Common myeloid progenitor, CD34-positive (primary cell): ENCODE measurements at regions not wholly inside any gene's neighbourhood (a gene's known extent, or its start where the extent isn't known, plus 50 kb on each side); places are given as distances from the start of the nearest gene placed in this dataset.
A peak's percentile ranks its signal among the peaks of the same experiment; 100 is the strongest.

Source experiments
- CTCF ChIA-PET: fragments of 350-600 bp; sonication (Branson Sonifier 250); formaldehyde crosslinking; loops from one replicate; lab custom pipeline; 2021; ENCODE audit warnings: antibody characterized with exemption; lab: Charles Lee
- POLR2A ChIA-PET: fragments of 350-600 bp; sonication (Branson Sonifier 250); formaldehyde crosslinking; loops from one replicate; lab custom pipeline; 2021; ENCODE audit warnings: antibody characterized with exemption; lab: Charles Lee
- DNase-seq, 3 donors: peaks; one replicate each; pipeline versions ENCODE4 v3.0.0 to v3.0.0-alpha.2; 2013
- H3K27ac ChIP-seq, 2 experiments: 1 replicate in 1 of 2; 2 replicates in 1 of 2; pipeline ENCODE4 v1.7.0; 2013; ENCODE audit warnings: inconsistent platforms in 2 of 2, low read length in 2 of 2, mild to moderate bottlenecking in 2 of 2, low read depth in 1 of 2, moderate library complexity in 1 of 2; ENCODE audit not compliant: severe bottlenecking in 2 of 2, insufficient read depth in 1 of 2, poor library complexity in 1 of 2
- H3K27me3 ChIP-seq, 5 experiments: replicated peaks in 2 of 5; 1 replicate in 3 of 5; 2 replicates in 2 of 5; pipeline versions ENCODE4 v1.6.1 to v1.7.0; 2013; ENCODE audit warnings: low read length in 4 of 5, mild to moderate bottlenecking in 2 of 5, moderate library complexity in 2 of 5, inconsistent platforms in 1 of 5; ENCODE audit not compliant: insufficient read depth in 5 of 5, control insufficient read depth in 4 of 5
- H3K36me3 ChIP-seq, 4 experiments: 1 replicate in 2 of 4; 2 replicates in 2 of 4; pipeline versions ENCODE4 v1.6.1 to v1.7.0; 2013; ENCODE audit warnings: low read length in 3 of 4, control low read depth in 1 of 4, mild to moderate bottlenecking in 1 of 4; ENCODE audit not compliant: control insufficient read depth in 4 of 4, insufficient read depth in 4 of 4
- H3K4me1 ChIP-seq, 4 experiments: 1 replicate in 3 of 4; 2 replicates in 1 of 4; pipeline versions ENCODE4 v1.6.1 to v1.7.1; 2013; ENCODE audit warnings: low read length in 3 of 4, mild to moderate bottlenecking in 3 of 4, control low read depth in 1 of 4, inconsistent platforms in 1 of 4, moderate library complexity in 1 of 4; ENCODE audit not compliant: control insufficient read depth in 4 of 4, insufficient read depth in 4 of 4; ENCODE audit errors: control extremely low read depth in 1 of 4
- H3K4me3 ChIP-seq, 7 experiments: 1 replicate in 4 of 7; 2 replicates in 3 of 7; pipeline versions ENCODE4 v1.5.1 to v1.7.0; 2013; ENCODE audit warnings: mild to moderate bottlenecking in 7 of 7, low read length in 6 of 7, moderate library complexity in 6 of 7, inconsistent platforms in 2 of 7, low read depth in 2 of 7, control low read depth in 1 of 7; ENCODE audit not compliant: insufficient read depth in 4 of 7, control insufficient read depth in 1 of 7; ENCODE audit errors: extremely low read depth in 1 of 7
- H3K9me3 ChIP-seq, 5 experiments: 1 replicate in 4 of 5; 2 replicates in 1 of 5; pipeline versions ENCODE4 v1.6.1 to v1.7.1; 2013; ENCODE audit warnings: low read length in 4 of 5, mild to moderate bottlenecking in 2 of 5, inconsistent platforms in 1 of 5, low read depth in 1 of 5, moderate library complexity in 1 of 5; ENCODE audit not compliant: control insufficient read depth in 4 of 5, insufficient read depth in 2 of 5; ENCODE audit errors: control extremely low read depth in 1 of 5
- WGBS: methylation state at CpG from one replicate; pipeline ENCODE4 v1.1.5; 2013; ENCODE audit not compliant: insufficient coverage; 5-methylcytosine and 5-hydroxymethylcytosine counted together

- DNase-seq = no peak
- POLR2A ChIA-PET = no interaction called here
- Histone ChIP-seq H3K27ac (peak overlapping the region in 1 of 2 experiments; percentile 38), H3K36me3 (no peaks in the 10 kb centered on the region), H3K4me1 (peaks cover 16 to 47% (median 39%) of the 10 kb centered on the region in 4 experiments), H3K4me3 (no peak overlapping the region), H3K9me3 (no peaks in the 10 kb centered on the region), H3K27me3 (no peaks in the 10 kb centered on the region)
- CTCF ChIA-PET = interaction anchor here (1.2 to 2.6 kb wide), 5 partner anchors 9 to 144 kb away, joined by 3 to 9 read pairs (median 4); partner anchors contain the start of gene ITGA4
- no CpG with 5 or more reads among the region's 1 CpG for WGBS
Observed at GRCh38 chr2:181313845-181314244, 143.3 kb upstream of the ITGA4 start.

- no peak for DNase-seq
- CTCF ChIA-PET = interaction anchor here (0.7 to 2.6 kb wide), 5 partner anchors 10 to 143 kb away, joined by 3 to 9 read pairs (median 4); partner anchors contain the start of gene ITGA4
- no peaks in the 10 kb centered on the region for H3K9me3 ChIP-seq
- POLR2A ChIA-PET = no interaction called here
- H3K27me3 ChIP-seq = no peaks in the 10 kb centered on the region
- peak overlapping the region in 1 of 2 experiments; percentile 38 for H3K27ac ChIP-seq
- H3K4me1 ChIP-seq = peaks cover 15 to 42% (median 34%) of the 10 kb centered on the region in 4 experiments
- no peaks in the 10 kb centered on the region for H3K36me3 ChIP-seq
- no peak overlapping the region for H3K4me3 ChIP-seq
Observed at GRCh38 chr2:181314551-181314950, 142.6 kb upstream of the ITGA4 start.

DNA sequence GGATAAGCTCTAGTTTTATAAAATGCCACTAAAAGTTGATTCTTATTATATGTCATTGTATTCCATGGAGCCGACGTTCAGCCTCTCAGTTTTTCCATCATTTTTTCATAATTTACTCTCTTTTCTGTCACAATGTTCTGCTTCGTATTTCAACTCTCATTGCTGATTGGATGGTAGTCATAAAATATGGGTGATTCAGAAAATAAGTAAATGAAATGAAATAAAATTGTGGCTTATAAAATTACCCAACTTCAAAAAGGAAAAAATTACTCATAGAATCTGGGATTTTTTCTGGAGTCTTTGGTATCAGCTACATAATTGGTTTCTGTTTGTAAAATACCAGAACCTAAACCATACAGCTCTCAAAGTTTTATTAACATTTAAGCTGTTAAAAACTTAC is 139.7 kb upstream of the ITGA4 start:
- CTCF ChIA-PET = interaction anchor here (1.2 to 2.1 kb wide), 2 partner anchors 9 to 32 kb away, joined by 3 to 7 read pairs; no protein-coding TSS in a partner anchor
- Histone ChIP-seq H3K4me3 (no peak overlapping the region), H3K9me3 (no peaks in the 10 kb centered on the region), H3K27ac (no peak overlapping the region), H3K4me1 (peaks cover 2 to 19% (median 14%) of the 10 kb centered on the region in 4 experiments), H3K36me3 (no peaks in the 10 kb centered on the region), H3K27me3 (no peaks in the 10 kb centered on the region)
- DNase-seq = no peak
- POLR2A ChIA-PET = no interaction called here
- no CpG with 5 or more reads among the region's 3 CpGs for WGBS

DNA sequence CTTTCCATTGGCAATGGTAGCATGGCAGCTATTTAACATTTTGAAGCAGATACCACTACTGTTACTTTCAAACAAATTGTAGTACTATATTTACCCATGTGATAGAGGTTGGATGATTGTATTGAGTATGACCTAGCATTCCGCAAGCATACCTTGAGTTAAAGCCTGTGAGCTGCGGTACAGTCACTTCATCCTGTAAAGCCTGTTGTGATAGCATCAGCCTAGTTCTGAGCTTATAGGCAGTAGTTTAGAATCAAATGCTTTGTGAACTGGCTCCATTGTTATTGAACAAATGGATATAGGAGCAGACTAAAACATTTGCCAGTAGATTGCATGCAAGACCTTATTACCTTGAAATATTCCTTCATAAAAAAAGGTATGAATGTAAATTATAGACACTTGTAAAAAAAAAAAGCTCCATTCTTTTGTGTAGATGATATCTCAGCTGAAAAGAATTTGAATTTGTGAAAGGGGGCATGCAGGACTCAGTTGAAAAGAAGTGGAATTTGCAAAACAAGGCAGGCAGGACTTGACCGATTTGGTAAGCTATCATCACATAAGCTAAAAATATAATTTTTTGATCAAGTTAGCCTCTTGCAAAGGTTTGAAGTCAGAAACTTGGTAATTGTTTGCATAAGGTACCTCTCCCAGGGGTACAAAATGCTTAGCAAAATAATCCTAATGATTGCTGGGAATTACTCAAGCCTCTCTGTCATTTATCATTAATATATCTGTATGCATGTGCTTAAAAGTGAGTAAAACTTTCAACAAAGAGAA is 138.5 kb upstream of the ITGA4 start:
- no peak overlapping the region for H3K4me3 ChIP-seq
- ChIA-PET CTCF (interaction anchor here (0.8 to 2.7 kb wide), 4 partner anchors 8 to 31 kb away, joined by 3 to 10 read pairs (median 5); no protein-coding TSS in a partner anchor), POLR2A (interaction anchor here (0.6 to 1.1 kb wide), 3 partner anchors 8 to 62 kb away, joined by 3 read pairs; no protein-coding TSS in a partner anchor)
- 100% methylated on average over 2 of the region's 3 CpGs for WGBS
- H3K4me1 ChIP-seq = peaks cover 0 to 10% (median 8%) of the 10 kb centered on the region in 4 experiments
- DNase-seq = no peak
- H3K36me3 ChIP-seq = no peaks in the 10 kb centered on the region
- H3K27me3 ChIP-seq = no peaks in the 10 kb centered on the region
- no peaks in the 10 kb centered on the region for H3K9me3 ChIP-seq
- no peak overlapping the region for H3K27ac ChIP-seq

GRCh38 chr2:181319286-181319685 is 137.9 kb upstream of the ITGA4 start:
- H3K27me3 ChIP-seq = no peaks in the 10 kb centered on the region
- POLR2A ChIA-PET = interaction anchor here (0.5 to 0.7 kb wide), 3 partner anchors 17 to 61 kb away, joined by 3 read pairs; no protein-coding TSS in a partner anchor
- CTCF ChIA-PET = interaction anchor here (0.8 to 2.7 kb wide), 3 partner anchors 8 to 15 kb away, joined by 3 to 10 read pairs (median 7); no protein-coding TSS in a partner anchor
- H3K4me1 ChIP-seq = peaks cover 0 to 4% (median 3%) of the 10 kb centered on the region in 4 experiments
- no peak for DNase-seq
- H3K4me3 ChIP-seq = no peak overlapping the region
- no peak overlapping the region for H3K27ac ChIP-seq
- no peaks in the 10 kb centered on the region for H3K36me3 ChIP-seq
- no peaks in the 10 kb centered on the region for H3K9me3 ChIP-seq

GRCh38 chr2:181320638-181321037 is 136.5 kb upstream of the ITGA4 start:
- H3K27ac ChIP-seq = no peak overlapping the region
- no peak for DNase-seq
- no peaks in the 10 kb centered on the region for H3K9me3 ChIP-seq
- no peaks in the 10 kb centered on the region for H3K36me3 ChIP-seq
- ChIA-PET CTCF (interaction anchor here (0.6 to 2.7 kb wide), 4 partner anchors 9 to 78 kb away, joined by 3 to 10 read pairs (median 4); no protein-coding TSS in a partner anchor), POLR2A (no interaction called here)
- H3K4me3 ChIP-seq = no peak overlapping the region
- no peaks in the 10 kb centered on the region for H3K27me3 ChIP-seq
- peaks cover 0 to 3% (median 0%) of the 10 kb centered on the region in 4 experiments for H3K4me1 ChIP-seq
- WGBS = 100% methylated on average over 1 of the region's 2 CpGs

GRCh38 chr2:181324912-181325311 is 132.3 kb upstream of the ITGA4 start:
- ChIA-PET POLR2A (no interaction called here), CTCF (interaction anchor here (0.9 to 1.2 kb wide), 3 partner anchors 12 to 17 kb away, joined by 3 read pairs; no protein-coding TSS in a partner anchor)
- Histone ChIP-seq H3K36me3 (no peaks in the 10 kb centered on the region), H3K27me3 (no peaks in the 10 kb centered on the region), H3K4me1 (peaks cover 0 to 10% (median 4%) of the 10 kb centered on the region in 4 experiments), H3K4me3 (no peak overlapping the region), H3K27ac (no peak overlapping the region), H3K9me3 (peaks cover 0 to 6% (median 0%) of the 10 kb centered on the region in 5 experiments)
- DNase-seq = no peak
